ENCODE measurements at regions not wholly inside any gene's neighbourhood (a gene's known extent, or its start where the extent isn't known, plus 50 kb on each side); places are given as distances from the start of the nearest gene placed in this dataset.

DNA sequence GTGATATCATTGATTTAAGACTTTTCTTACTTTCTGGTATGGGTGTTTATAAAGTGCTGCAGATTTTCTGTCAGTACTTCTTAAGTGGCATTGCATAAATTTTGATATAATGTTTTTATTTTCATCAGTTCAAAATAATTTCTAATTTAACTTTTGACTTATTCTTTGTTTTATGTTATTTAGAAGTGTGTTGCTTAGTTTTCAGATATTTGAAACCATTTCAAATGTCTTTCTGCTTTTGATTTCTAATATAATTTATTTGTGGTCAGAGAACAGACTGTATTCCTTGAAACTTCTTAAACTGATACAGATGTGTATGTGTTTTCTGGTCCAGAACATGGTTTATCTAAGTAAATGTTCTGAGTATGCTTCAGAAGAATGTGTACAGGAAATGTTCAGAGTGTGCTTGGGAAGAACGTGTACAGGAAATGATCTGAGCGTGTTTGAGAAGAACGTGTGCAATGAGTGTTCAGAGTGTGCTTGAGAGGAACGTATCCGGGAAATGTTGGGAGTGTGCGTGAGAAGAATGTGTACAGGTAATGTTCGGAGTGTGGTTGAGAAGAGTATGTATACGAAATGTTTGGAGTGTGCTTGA is 265.7 kb upstream of the HS6ST1 start:
- peaks cover 15% of the 10 kb centered on the region for H3K9me3 ChIP-seq (replicated peaks)
- intact Hi-C loops (cut with micrococcal nuclease): no loop called here
- H3K4me3 ChIP-seq: no peak overlapping the region

GRCh38 chr2:128585706-128586105 is 267.0 kb upstream of the HS6ST1 start:
- Histone ChIP-seq H3K4me3 (no peak overlapping the region), H3K4me1 (no peaks in the 10 kb centered on the region), H3K27me3 (ENCODE audit: low read depth) (peaks cover 6% of the 10 kb centered on the region), H3K36me3 (no peaks in the 10 kb centered on the region), H3K27ac (replicated peaks) (no peak overlapping the region), H3K9me3 (replicated peaks) (peaks cover 15% of the 10 kb centered on the region)
- intact Hi-C loops (cut with micrococcal nuclease): no loop called here
- no peak for DNase-seq
- TF ChIP-seq CTCF (IDR thresholded peaks at IDR 0.05; ENCODE audit: borderline replicate concordance): no peak

More for the DNA sequence above, 265.7 kb upstream of the HS6ST1 start:
- H3K27me3 ChIP-seq (ENCODE audit: low read depth): no peaks in the 10 kb centered on the region
- H3K36me3 ChIP-seq: no peaks in the 10 kb centered on the region
- no peak for TF ChIP-seq CTCF (IDR thresholded peaks at IDR 0.05; ENCODE audit: borderline replicate concordance)
- DNase-seq: no peak
- no peak overlapping the region for H3K27ac ChIP-seq (replicated peaks)
- no peaks in the 10 kb centered on the region for H3K4me1 ChIP-seq

GRCh38 chr2:128589681-128590080 is 271.0 kb upstream of the HS6ST1 start:
- no peak for TF ChIP-seq CTCF (IDR thresholded peaks at IDR 0.05; ENCODE audit: borderline replicate concordance)
- peaks cover 6% of the 10 kb centered on the region for H3K27me3 ChIP-seq (ENCODE audit: low read depth)
- H3K4me1 ChIP-seq: peaks cover 24% of the 10 kb centered on the region
- no peak overlapping the region for H3K27ac ChIP-seq (replicated peaks)
- H3K36me3 ChIP-seq: no peaks in the 10 kb centered on the region
- peaks cover 14% of the 10 kb centered on the region for H3K9me3 ChIP-seq (replicated peaks)
- DNase-seq: no peak
- intact Hi-C loops (cut with micrococcal nuclease): no loop called here
- no peak overlapping the region for H3K4me3 ChIP-seq

- intact Hi-C loops (cut with micrococcal nuclease): no loop called here
- H3K4me1 ChIP-seq: peaks cover 30% of the 10 kb centered on the region
- no peak overlapping the region for H3K27ac ChIP-seq (replicated peaks)
- no peaks in the 10 kb centered on the region for H3K36me3 ChIP-seq
- no peak for TF ChIP-seq CTCF (IDR thresholded peaks at IDR 0.05; ENCODE audit: borderline replicate concordance)
- H3K27me3 ChIP-seq (ENCODE audit: low read depth): peaks cover 6% of the 10 kb centered on the region
- H3K4me3 ChIP-seq: no peak overlapping the region
- peaks cover 6% of the 10 kb centered on the region for H3K9me3 ChIP-seq (replicated peaks)
- no peak for DNase-seq
These were observed 271.8 kb upstream of the HS6ST1 start for GRCh38 chr2:128590309-128591021.

DNA sequence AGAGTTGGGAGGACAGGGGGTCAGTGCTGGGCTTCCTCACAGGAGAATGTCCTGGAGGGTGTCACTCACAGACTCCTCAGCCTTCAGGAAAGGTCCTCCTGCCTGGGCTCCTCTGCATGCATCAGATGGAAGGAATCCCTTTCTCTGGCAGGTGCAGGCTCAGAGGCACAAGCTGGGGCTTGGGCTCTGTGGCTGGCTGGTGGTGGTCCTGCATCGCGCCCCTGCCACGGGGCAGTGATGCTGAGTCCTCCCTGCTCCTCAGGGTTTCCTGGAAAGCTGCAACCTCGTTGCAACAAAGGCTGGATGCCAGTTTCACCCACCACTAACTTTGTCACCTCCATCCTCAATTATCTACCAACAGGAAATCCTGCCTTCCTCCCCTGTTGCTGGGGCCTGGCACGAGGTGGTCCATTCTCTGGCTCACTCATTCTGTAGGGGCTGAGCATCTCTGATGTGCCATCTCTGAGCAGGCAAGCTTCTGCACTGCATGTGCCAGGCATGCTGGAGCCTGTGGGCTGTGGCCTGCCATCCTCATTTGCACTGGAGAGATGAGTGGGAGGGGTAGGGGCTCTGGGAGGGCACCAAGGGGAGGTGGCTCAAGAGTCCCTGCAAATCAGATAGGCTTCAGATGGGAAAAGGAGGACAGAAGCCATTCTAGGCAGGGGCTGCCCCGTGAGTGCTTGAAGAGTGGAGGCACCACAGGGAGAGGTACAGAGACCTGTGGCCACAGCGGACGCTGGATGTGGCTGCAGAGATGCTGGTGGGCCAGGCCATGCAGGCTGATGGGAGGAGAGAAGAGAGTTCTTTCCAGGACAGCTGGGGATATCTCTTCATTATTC is 272.6 kb upstream of the HS6ST1 start:
- Histone ChIP-seq H3K9me3 (replicated peaks) (no peaks in the 10 kb centered on the region), H3K27ac (replicated peaks) (no peak overlapping the region), H3K4me1 (peaks cover 38% of the 10 kb centered on the region), H3K36me3 (no peaks in the 10 kb centered on the region), H3K27me3 (ENCODE audit: low read depth) (peaks cover 6% of the 10 kb centered on the region), H3K4me3 (no peak overlapping the region)
- DNase-seq: no peak
- TF ChIP-seq CTCF (IDR thresholded peaks at IDR 0.05; ENCODE audit: borderline replicate concordance): no peak
- intact Hi-C loops (cut with micrococcal nuclease): no loop called here

Data from left ventricle myocardium inferior (tissue), 1 donor.